ENCODE measurements at regions not wholly inside any gene's neighbourhood (a gene's known extent, or its start where the extent isn't known, plus 50 kb on each side); places are given as distances from the start of the nearest gene placed in this dataset.

DNA sequence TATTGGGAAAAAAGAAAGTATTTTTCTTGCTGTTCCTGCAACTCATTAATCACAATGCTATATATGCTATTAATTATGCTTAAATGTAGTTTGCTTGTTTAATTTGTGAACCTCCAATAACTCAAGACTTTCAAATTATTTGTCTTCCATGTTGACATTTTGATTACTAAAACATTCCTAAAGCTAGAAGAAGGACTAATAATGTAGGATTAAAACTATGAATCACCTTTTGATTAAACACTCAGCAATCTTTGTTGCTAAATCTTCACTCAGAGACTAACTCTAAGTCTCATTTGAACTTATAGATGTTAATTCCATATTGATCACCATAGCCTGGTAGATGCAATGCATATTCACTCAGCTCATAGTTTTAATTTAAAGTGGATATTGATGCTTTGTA is 524.6 kb upstream of the ZEB2 start:
- TF ChIP-seq, protein P1, sequence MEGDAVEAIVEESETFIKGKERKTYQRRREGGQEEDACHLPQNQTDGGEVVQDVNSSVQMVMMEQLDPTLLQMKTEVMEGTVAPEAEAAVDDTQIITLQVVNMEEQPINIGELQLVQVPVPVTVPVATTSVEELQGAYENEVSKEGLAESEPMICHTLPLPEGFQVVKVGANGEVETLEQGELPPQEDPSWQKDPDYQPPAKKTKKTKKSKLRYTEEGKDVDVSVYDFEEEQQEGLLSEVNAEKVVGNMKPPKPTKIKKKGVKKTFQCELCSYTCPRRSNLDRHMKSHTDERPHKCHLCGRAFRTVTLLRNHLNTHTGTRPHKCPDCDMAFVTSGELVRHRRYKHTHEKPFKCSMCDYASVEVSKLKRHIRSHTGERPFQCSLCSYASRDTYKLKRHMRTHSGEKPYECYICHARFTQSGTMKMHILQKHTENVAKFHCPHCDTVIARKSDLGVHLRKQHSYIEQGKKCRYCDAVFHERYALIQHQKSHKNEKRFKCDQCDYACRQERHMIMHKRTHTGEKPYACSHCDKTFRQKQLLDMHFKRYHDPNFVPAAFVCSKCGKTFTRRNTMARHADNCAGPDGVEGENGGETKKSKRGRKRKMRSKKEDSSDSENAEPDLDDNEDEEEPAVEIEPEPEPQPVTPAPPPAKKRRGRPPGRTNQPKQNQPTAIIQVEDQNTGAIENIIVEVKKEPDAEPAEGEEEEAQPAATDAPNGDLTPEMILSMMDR (IDR thresholded peaks at IDR 0.05) = no peak
- TF ChIP-seq POLR2A (IDR thresholded peaks at IDR 0.05) = no peak
